ENCODE measurements at regions not wholly inside any gene's neighbourhood (a gene's known extent, or its start where the extent isn't known, plus 50 kb on each side); places are given as distances from the start of the nearest gene placed in this dataset.

DNA sequence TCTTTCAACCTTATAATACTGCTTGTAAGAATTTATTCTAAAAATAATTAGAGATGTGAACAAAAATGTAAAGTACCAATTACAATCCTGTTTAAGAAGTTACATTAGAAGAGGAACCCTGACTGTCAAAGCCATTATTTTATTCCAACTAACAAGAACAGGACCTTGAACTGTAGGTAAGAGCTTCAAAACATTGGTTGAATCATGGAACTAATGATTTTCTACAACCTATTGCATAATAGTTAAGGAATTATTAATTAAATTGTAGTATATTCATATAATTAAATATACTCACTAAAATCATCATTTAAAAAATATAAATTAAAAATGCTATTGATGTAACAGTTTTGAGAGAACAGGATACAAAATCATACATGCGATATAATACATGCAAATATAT, 649.4 kb upstream of the KIRREL3 start:
- no peak for TF ChIP-seq POLR2A (IDR thresholded peaks at IDR 0.05; ENCODE audit: low read depth, low read length)
- TF ChIP-seq POLR2AphosphoS5 (IDR thresholded peaks at IDR 0.05; ENCODE audit: low read depth, low read length) = no peak
